H1 (cell line): ENCODE measurements at regions not wholly inside any gene's neighbourhood (a gene's known extent, or its start where the extent isn't known, plus 50 kb on each side); places are given as distances from the start of the nearest gene placed in this dataset.

ENCODE experiments used
- CTCF ChIA-PET: fragments of 300-600 bp; sonication (Branson Sonifier 250); formaldehyde crosslinking; loops from one replicate; lab custom pipeline; 2021; ENCODE audit not compliant: partially characterized antibody; lab: Charles Lee
- POLR2A ChIA-PET: fragments of 300-600 bp; sonication (Branson Sonifier 250); formaldehyde crosslinking; loops from one replicate; lab custom pipeline; 2021; ENCODE audit warnings: inconsistent platforms; ENCODE audit not compliant: partially characterized antibody; lab: Charles Lee
- DNase-seq, 2 experiments: peaks; one replicate each; pipeline versions ENCODE4 v3.0.0 to v3.0.0-alpha.2; 2010 to 2022; ENCODE audit warnings: low spot score in 2 of 2, low read depth in 1 of 2, mixed read lengths in 1 of 2
- FAIRE-seq: peaks from 2 replicates; lab custom pipeline; 2011; peaks lifted over from hg19 to GRCh38; lab: Jason Lieb, UNC
- H2AFZ ChIP-seq: 2 replicates; pipeline ENCODE4 v1.8.1; 2012; ENCODE audit warnings: low read length, inconsistent platforms
- H2AK5ac ChIP-seq: 2 replicates; pipeline ENCODE4 v1.6.1; 2013; ENCODE audit warnings: low read depth, low read length
- H2BK120ac ChIP-seq: replicated peaks from 2 replicates; pipeline ENCODE3; 2013; ENCODE audit warnings: low read depth, low read length, inconsistent platforms
- H2BK12ac ChIP-seq: 2 replicates; pipeline ENCODE4 v1.6.1; 2013; ENCODE audit warnings: low read depth, low read length
- H2BK15ac ChIP-seq: 2 replicates; pipeline ENCODE4 v1.6.1; 2013; ENCODE audit warnings: low read length
- H2BK20ac ChIP-seq: 2 replicates; pipeline ENCODE4 v1.6.1; 2013; ENCODE audit warnings: low read length
- H2BK5ac ChIP-seq: 2 replicates; pipeline ENCODE4 v1.6.1; 2013; ENCODE audit warnings: low read depth, low read length
- H3K14ac ChIP-seq: 2 replicates; pipeline ENCODE4 v1.6.1; 2013; ENCODE audit warnings: inconsistent platforms; ENCODE audit not compliant: insufficient read length
- H3K18ac ChIP-seq: 2 replicates; pipeline ENCODE4 v1.6.1; 2013; ENCODE audit warnings: low read length; ENCODE audit errors: extremely low read depth
- H3K23ac ChIP-seq: 2 replicates; pipeline ENCODE4 v1.6.1; 2013; ENCODE audit warnings: inconsistent platforms; ENCODE audit not compliant: insufficient read length
- H3K23me2 ChIP-seq: 2 replicates; pipeline ENCODE4 v1.6.1; 2013; ENCODE audit warnings: low read depth, low read length
- H3K27ac ChIP-seq: 2 replicates; pipeline ENCODE4 v1.6.1; 2011; ENCODE audit warnings: low read depth, low read length, inconsistent platforms
- H3K27me3 ChIP-seq, 4 experiments: replicated peaks in 1 of 4; 1 replicate in 1 of 4; 2 replicates in 3 of 4; pipeline versions ENCODE4 v1.6.1 to v1.8.1; 2011 to 2013; ENCODE audit warnings: low read length in 3 of 4, mild to moderate bottlenecking in 3 of 4, inconsistent platforms in 2 of 4, mixed read lengths in 2 of 4, moderate library complexity in 1 of 4; ENCODE audit not compliant: control insufficient read depth in 3 of 4, insufficient read depth in 3 of 4; ENCODE audit errors: extremely low read depth in 1 of 4
- H3K36me3 ChIP-seq, 4 experiments: 2 replicates each; pipeline versions ENCODE4 v1.6.1 to v1.8.1; 2011 to 2013; ENCODE audit warnings: mild to moderate bottlenecking in 4 of 4, low read length in 3 of 4, moderate library complexity in 2 of 4, control low read depth in 1 of 4, inconsistent platforms in 1 of 4; ENCODE audit not compliant: insufficient read depth in 4 of 4, control insufficient read depth in 2 of 4
- H3K4ac ChIP-seq: replicated peaks from 2 replicates; pipeline ENCODE3; 2013; ENCODE audit warnings: low read length, low read depth, mixed read lengths, inconsistent platforms; ENCODE audit not compliant: insufficient read length
- H3K4me1 ChIP-seq, 4 experiments: replicated peaks in 1 of 4; 1 replicate in 1 of 4; 2 replicates in 3 of 4; pipeline versions ENCODE4 v1.6.1 to v1.8.1; 2011 to 2013; ENCODE audit warnings: low read length in 3 of 4, inconsistent platforms in 2 of 4, mixed read lengths in 1 of 4; ENCODE audit not compliant: insufficient read depth in 4 of 4, control insufficient read depth in 3 of 4
- H3K4me2 ChIP-seq, 2 experiments: 2 replicates each; pipeline versions ENCODE4 v1.6.1 to v1.8.1; 2011 to 2013; ENCODE audit warnings: low read depth in 2 of 2, low read length in 2 of 2, control low read depth in 1 of 2, inconsistent platforms in 1 of 2, mild to moderate bottlenecking in 1 of 2; ENCODE audit not compliant: insufficient read depth in 1 of 2
- H3K4me3 ChIP-seq, 4 experiments: fragments of 200-600, 300-600 bp in 1 of 4; sonication (generic), shearing (Covaris generic), sonication (Bioruptor Twin) in 1 of 4; 2 replicates each; pipeline versions ENCODE4 v1.5.1 to v1.8.1; 2011 to 2016; ENCODE audit warnings: low read length in 4 of 4, low read depth in 3 of 4, control low read depth in 2 of 4, inconsistent platforms in 2 of 4, mild to moderate bottlenecking in 2 of 4, mixed read lengths in 1 of 4, moderate library complexity in 1 of 4; ENCODE audit not compliant: insufficient read depth in 2 of 4; ENCODE audit errors: extremely low read depth in 1 of 4
- H3K56ac ChIP-seq: replicated peaks from 2 replicates; pipeline ENCODE3; 2013; ENCODE audit warnings: low read depth, mild to moderate bottlenecking, mixed read lengths, low read length, inconsistent platforms; ENCODE audit not compliant: insufficient read length
- H3K79me1 ChIP-seq: 2 replicates; pipeline ENCODE4 v1.6.1; 2013; ENCODE audit warnings: low read depth, low read length, control low read depth
- H3K79me2 ChIP-seq, 2 experiments: 2 replicates each; pipeline versions ENCODE4 v1.6.1 to v1.8.1; 2012 to 2013; ENCODE audit warnings: low read length in 2 of 2, mild to moderate bottlenecking in 2 of 2, inconsistent platforms in 1 of 2; ENCODE audit not compliant: insufficient read depth in 2 of 2, control insufficient read depth in 1 of 2
- H3K9ac ChIP-seq, 4 experiments: replicated peaks in 1 of 4; 1 replicate in 1 of 4; 2 replicates in 3 of 4; pipeline versions ENCODE4 v1.6.1 to v1.8.1; 2011 to 2013; ENCODE audit warnings: low read depth in 3 of 4, low read length in 3 of 4, control low read depth in 2 of 4, mild to moderate bottlenecking in 2 of 4, moderate library complexity in 2 of 4, inconsistent platforms in 1 of 4; ENCODE audit errors: extremely low read depth in 1 of 4
- H3K9me3 ChIP-seq, 2 experiments: 2 replicates each; pipeline versions ENCODE4 v1.6.1 to v1.8.1; 2012 to 2013; ENCODE audit warnings: mild to moderate bottlenecking in 2 of 2, moderate library complexity in 2 of 2, control low read depth in 1 of 2, inconsistent platforms in 1 of 2, low read depth in 1 of 2, low read length in 1 of 2, mixed read lengths in 1 of 2; ENCODE audit not compliant: insufficient read depth in 2 of 2
- H4K20me1 ChIP-seq, 2 experiments: replicated peaks in 1 of 2; 2 replicates each; pipeline versions ENCODE3 to v1.8.1; 2011 to 2013; ENCODE audit warnings: inconsistent platforms in 2 of 2, low read length in 2 of 2, mild to moderate bottlenecking in 1 of 2; ENCODE audit not compliant: insufficient read depth in 2 of 2, control insufficient read depth in 1 of 2
- H4K5ac ChIP-seq: 2 replicates; pipeline ENCODE4 v1.6.1; 2013; ENCODE audit warnings: low read length, low read depth, mixed read lengths, inconsistent platforms; ENCODE audit not compliant: insufficient read length
- H4K8ac ChIP-seq: 2 replicates; pipeline ENCODE4 v1.8.0; 2013; ENCODE audit warnings: mild to moderate bottlenecking, moderate library complexity, low read length, inconsistent platforms; ENCODE audit not compliant: insufficient read depth; ENCODE audit errors: extremely low read depth
- H4K91ac ChIP-seq: replicated peaks from 2 replicates; pipeline ENCODE3; 2013; ENCODE audit warnings: low read length, mixed read lengths, inconsistent platforms; ENCODE audit not compliant: insufficient read length
- CBX5 ChIP-seq: fragments of 300-800, 300-1000 bp; sonication (generic); IDR thresholded peaks from 2 replicates; pipeline ENCODE4 v1.7.1; 2016; ENCODE audit warnings: antibody characterized with exemption, low read length, low read depth
- CEBPB ChIP-seq: IDR thresholded peaks from 2 replicates; pipeline ENCODE4 v1.6.1; 2012; ENCODE audit warnings: low read depth, low read length
- CREB1 ChIP-seq: IDR thresholded peaks from 2 replicates; pipeline ENCODE4 v1.6.1; 2012; ENCODE audit warnings: inconsistent platforms
- CTBP2 ChIP-seq: IDR thresholded peaks from 2 replicates; pipeline ENCODE4 v1.7.0; 2011; ENCODE audit warnings: borderline replicate concordance, mild to moderate bottlenecking, moderate library complexity, mixed read lengths, low read length; ENCODE audit not compliant: insufficient read depth, insufficient read length
- CTCF ChIP-seq, 3 experiments: IDR thresholded peaks; 1 replicate in 2 of 3; 2 replicates in 1 of 3; pipeline versions ENCODE4 v1.5.1 to v1.6.1; 2011; ENCODE audit warnings: low read length in 3 of 3, mild to moderate bottlenecking in 3 of 3, inconsistent platforms in 2 of 3, low read depth in 1 of 3, moderate library complexity in 1 of 3; ENCODE audit not compliant: insufficient read depth in 1 of 3; ENCODE audit errors: control extremely low read depth in 1 of 3
- E2F6 ChIP-seq: IDR thresholded peaks from 2 replicates; pipeline ENCODE4 v1.6.1; 2012; ENCODE audit warnings: inconsistent platforms
- POU5F1 ChIP-seq: IDR thresholded peaks from 2 replicates; pipeline ENCODE4 v1.6.1; 2011; ENCODE audit warnings: low read depth, mild to moderate bottlenecking, low read length, moderate library complexity
- SAP30 ChIP-seq: fragments of 300-600 bp; sonication (generic); IDR thresholded peaks from 2 replicates; pipeline ENCODE4 v1.7.1; 2012; ENCODE audit warnings: low read length, moderate library complexity, mild to moderate bottlenecking, inconsistent platforms; ENCODE audit not compliant: insufficient read depth, insufficient replicate concordance
- SUZ12 ChIP-seq: fragments of 200-600 bp; sonication (generic); IDR thresholded peaks from 2 replicates; pipeline ENCODE4 v1.6.1; 2012; ENCODE audit warnings: mild to moderate bottlenecking, inconsistent platforms, low read length, moderate library complexity, mixed read lengths
- TCF12 ChIP-seq: IDR thresholded peaks from 2 replicates; pipeline ENCODE4 v1.6.1; 2011; ENCODE audit warnings: low read depth, mild to moderate bottlenecking, low read length
- TEAD4 ChIP-seq: IDR thresholded peaks from 2 replicates; pipeline ENCODE4 v1.6.1; 2012; ENCODE audit warnings: low read depth, low read length, inconsistent platforms, mixed read lengths
- WGBS, 2 experiments: shearing (Covaris generic) in 1 of 2; methylation state at CpG; one replicate each; pipeline versions ENCODE4 v1.1.6 to v1.1.7; 2013 to 2015; ENCODE audit warnings: low lambda C conversion rate in 2 of 2, mixed read lengths in 2 of 2, inconsistent platforms in 1 of 2, low coverage in 1 of 2, missing lambda C conversion rate in 1 of 2; ENCODE audit not compliant: insufficient replicate concordance in 2 of 2, insufficient coverage in 1 of 2, insufficient read length in 1 of 2; ENCODE audit errors: extremely low coverage in 1 of 2, missing lambda C conversion rate in 1 of 2; 5-methylcytosine and 5-hydroxymethylcytosine counted together

GRCh38 chr11:15883455-15883920 is 472.9 kb downstream of the SOX6 start:
- Histone ChIP-seq H3K4ac (no peak overlapping the region), H3K23me2 (no peaks in the 10 kb centered on the region), H3K56ac (no peak overlapping the region), H2BK20ac (no peak overlapping the region), H2AK5ac (no peak overlapping the region), H4K8ac (no peak overlapping the region), H2BK15ac (no peak overlapping the region), H3K79me1 (no peaks in the 10 kb centered on the region), H3K27ac (no peak overlapping the region), H4K91ac (no peak overlapping the region), H3K36me3 (no peaks in the 10 kb centered on the region), H2BK12ac (no peak overlapping the region), H3K18ac (no peak overlapping the region), H3K4me2 (no peak overlapping the region), H3K79me2 (no peaks in the 10 kb centered on the region), H2AFZ (no peak overlapping the region), H3K27me3 (no peaks in the 10 kb centered on the region), H4K5ac (no peak overlapping the region), H2BK5ac (no peak overlapping the region), H3K23ac (no peak overlapping the region), H3K4me1 (no peaks in the 10 kb centered on the region), H3K4me3 (no peak overlapping the region), H3K9me3 (no peaks in the 10 kb centered on the region), H3K9ac (no peak overlapping the region), H4K20me1 (no peaks in the 10 kb centered on the region), H3K14ac (no peak overlapping the region), H2BK120ac (no peak overlapping the region)
- FAIRE-seq = no peak
- TF ChIP-seq CREB1 (no peak), CTCF (IDR thresholded peaks at IDR 0.05; ENCODE audit: control extremely low read depth in 1 of 3, insufficient read depth in 1 of 3, low read depth in 1 of 3, low read length in 3 of 3) (no peak), CEBPB (no peak), SAP30 (no peak), SUZ12 (no peak), TCF12 (no peak), E2F6 (no peak), CTBP2 (no peak), CBX5 (no peak), POU5F1 (no peak), TEAD4 (no peak)
- no peak for DNase-seq
- ChIA-PET CTCF (interaction anchor here (1.8 kb wide), 1 partner anchor 12 kb away, joined by 9 read pairs; no protein-coding TSS in a partner anchor), POLR2A (no interaction called here)
- 91% methylated on average over 7 of the region's 7 CpGs; no CpG with 5 or more reads in 1 of the 2 experiments for WGBS, 2 experiments
